C4-2B (cell line): ENCODE measurements at regions not wholly inside any gene's neighbourhood (a gene's known extent, or its start where the extent isn't known, plus 50 kb on each side); places are given as distances from the start of the nearest gene placed in this dataset.

Source experiments
- ZFX ChIP-seq: fragments of 450-650 bp; IDR thresholded peaks from 2 replicates; pipeline ENCODE4 v1.6.1; 2017
- TF ChIP-seq, protein P1 (sequence below): fragments of 450-650 bp; conservative IDR thresholded peaks from 2 replicates; pipeline ENCODE4 v1.5.1; 2017; ENCODE audit warnings: mild to moderate bottlenecking

- TF ChIP-seq, protein P1, sequence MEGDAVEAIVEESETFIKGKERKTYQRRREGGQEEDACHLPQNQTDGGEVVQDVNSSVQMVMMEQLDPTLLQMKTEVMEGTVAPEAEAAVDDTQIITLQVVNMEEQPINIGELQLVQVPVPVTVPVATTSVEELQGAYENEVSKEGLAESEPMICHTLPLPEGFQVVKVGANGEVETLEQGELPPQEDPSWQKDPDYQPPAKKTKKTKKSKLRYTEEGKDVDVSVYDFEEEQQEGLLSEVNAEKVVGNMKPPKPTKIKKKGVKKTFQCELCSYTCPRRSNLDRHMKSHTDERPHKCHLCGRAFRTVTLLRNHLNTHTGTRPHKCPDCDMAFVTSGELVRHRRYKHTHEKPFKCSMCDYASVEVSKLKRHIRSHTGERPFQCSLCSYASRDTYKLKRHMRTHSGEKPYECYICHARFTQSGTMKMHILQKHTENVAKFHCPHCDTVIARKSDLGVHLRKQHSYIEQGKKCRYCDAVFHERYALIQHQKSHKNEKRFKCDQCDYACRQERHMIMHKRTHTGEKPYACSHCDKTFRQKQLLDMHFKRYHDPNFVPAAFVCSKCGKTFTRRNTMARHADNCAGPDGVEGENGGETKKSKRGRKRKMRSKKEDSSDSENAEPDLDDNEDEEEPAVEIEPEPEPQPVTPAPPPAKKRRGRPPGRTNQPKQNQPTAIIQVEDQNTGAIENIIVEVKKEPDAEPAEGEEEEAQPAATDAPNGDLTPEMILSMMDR: no peak
- TF ChIP-seq ZFX: no peak
These were observed 274.9 kb upstream of the LMO3 start for GRCh38 chr12:16880864-16881285.
